Calu3 (cell line): ENCODE measurements at regions not wholly inside any gene's neighbourhood (a gene's known extent, or its start where the extent isn't known, plus 50 kb on each side); places are given as distances from the start of the nearest gene placed in this dataset.

Source experiments
- BruUV-seq: library from RNA; stranded (reverse); fragments of 400-500 nt; replicated peaks from 2 replicates; lab custom pipeline; 2021; lab: Mats Ljungman, UMichigan
- CTCF ChIA-PET: fragments of 300-600 bp; sonication (Branson Sonifier 250); formaldehyde crosslinking; loops from one replicate; lab custom pipeline; 2022; ENCODE audit warnings: antibody characterized with exemption; lab: Charles Lee
- DNase-seq: peaks from one replicate; pipeline ENCODE4 v3.0.0; 2022
- H3K27ac Mint-ChIP-seq: one replicate; pipeline ENCODE4 v1.8.0; 2022; ENCODE audit warnings: mixed read lengths; ENCODE audit not compliant: unreplicated experiment
- H3K27me3 Mint-ChIP-seq: one replicate; pipeline ENCODE4 v1.8.0; 2022; ENCODE audit warnings: mixed read lengths; ENCODE audit not compliant: unreplicated experiment
- H3K36me3 Mint-ChIP-seq: one replicate; pipeline ENCODE4 v1.8.0; 2022; ENCODE audit warnings: mild to moderate bottlenecking, moderate library complexity, mixed read lengths; ENCODE audit not compliant: insufficient read depth, unreplicated experiment
- H3K4me1 Mint-ChIP-seq: one replicate; pipeline ENCODE4 v1.8.0; 2022; ENCODE audit warnings: mild to moderate bottlenecking, low read depth, mixed read lengths; ENCODE audit not compliant: unreplicated experiment
- H3K4me3 Mint-ChIP-seq: one replicate; pipeline ENCODE4 v1.8.0; 2022; ENCODE audit warnings: mild to moderate bottlenecking, low read depth, moderate library complexity, mixed read lengths; ENCODE audit not compliant: unreplicated experiment
- H3K9me3 Mint-ChIP-seq: one replicate; pipeline ENCODE4 v1.8.0; 2022; ENCODE audit warnings: low read depth, mixed read lengths; ENCODE audit not compliant: unreplicated experiment
- CTCF ChIP-seq: fragments of 200-600 bp; IDR thresholded peaks from one replicate; pipeline ENCODE4 v1.8.0; 2022; ENCODE audit warnings: antibody characterized with exemption; ENCODE audit not compliant: unreplicated experiment
- intact Hi-C: fragments of 100-400 bp; cut with micrococcal nuclease; formaldehyde crosslinking; loops from one replicate; pipeline ENCODE4 v1.10.0; 2022; ENCODE audit not compliant: unreplicated experiment

DNA sequence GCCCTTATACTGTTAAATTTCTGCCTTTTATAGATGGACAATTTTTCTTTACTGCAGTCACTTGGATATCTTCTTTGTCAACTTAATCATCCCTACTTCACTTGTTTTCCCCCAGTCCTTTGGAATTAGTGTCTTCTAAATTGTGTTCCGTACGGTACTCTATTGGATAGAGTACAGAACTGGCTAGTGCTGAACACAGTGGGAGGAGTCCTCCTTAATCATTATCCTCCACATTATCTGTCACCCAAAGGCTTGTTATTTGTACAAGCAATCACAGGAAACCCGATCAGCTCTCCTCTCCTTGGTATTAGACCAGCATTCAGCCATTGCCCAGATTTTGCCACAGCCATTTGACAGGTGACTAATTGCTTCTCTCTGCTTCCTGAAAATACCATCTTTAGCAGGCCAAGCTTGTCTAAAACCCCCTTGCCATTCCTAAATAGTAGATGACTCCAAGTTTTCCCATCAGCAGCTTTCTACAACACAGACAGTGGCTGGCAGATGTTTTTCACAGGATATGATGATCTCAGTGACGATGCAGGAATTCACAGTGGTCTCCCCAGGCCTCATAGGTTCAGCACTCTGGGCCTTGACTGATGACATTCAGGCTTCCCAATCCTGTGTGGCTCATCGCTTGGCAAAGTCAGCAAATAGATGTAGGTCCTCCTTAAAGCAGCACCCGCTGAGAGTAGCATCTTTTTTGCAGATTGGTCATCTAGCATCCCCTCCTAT is 216.0 kb upstream of the RGS6 start:
- no peak for TF ChIP-seq CTCF
- intact Hi-C loops, result no loop called here
- CTCF ChIA-PET, result no interaction called here
- no peak for DNase-seq
- H3K27ac Mint-ChIP-seq, result no peak overlapping the region
- H3K4me3 Mint-ChIP-seq, result no peak overlapping the region
- H3K36me3 Mint-ChIP-seq, result no peaks in the 10 kb centered on the region
- BruUV-seq, result no TSS peak
- H3K4me1 Mint-ChIP-seq, result peaks cover 10% of the 10 kb centered on the region
- no peaks in the 10 kb centered on the region for H3K27me3 Mint-ChIP-seq
- H3K9me3 Mint-ChIP-seq, result no peaks in the 10 kb centered on the region

- no TSS peak for BruUV-seq
- peak; percentile 64 for DNase-seq
- no peak overlapping the region for H3K4me3 Mint-ChIP-seq
- no peaks in the 10 kb centered on the region for H3K4me1 Mint-ChIP-seq
- no peaks in the 10 kb centered on the region for H3K9me3 Mint-ChIP-seq
- H3K27me3 Mint-ChIP-seq, result no peaks in the 10 kb centered on the region
- TF ChIP-seq CTCF, result peak; percentile 36
- H3K27ac Mint-ChIP-seq, result no peak overlapping the region
- CTCF ChIA-PET, result interaction anchor here (0.5 to 1.9 kb wide), 5 partner anchors 18 to 365 kb away, joined by 3 to 9 read pairs (median 4); no protein-coding TSS in a partner anchor
- intact Hi-C loops, result loop anchor here (1.0 to 10.0 kb wide), 4 partner anchors 32 to 574 kb away; partner anchors contain the start of gene SIPA1L1
- no peaks in the 10 kb centered on the region for H3K36me3 Mint-ChIP-seq
Measured at GRCh38 chr14:71720978-71721624, 211.1 kb upstream of the RGS6 start.

- DNase-seq, result no peak
- Mint-ChIP-seq H3K27me3 (no peaks in the 10 kb centered on the region), H3K4me1 (no peaks in the 10 kb centered on the region), H3K4me3 (no peak overlapping the region), H3K36me3 (no peaks in the 10 kb centered on the region), H3K9me3 (no peaks in the 10 kb centered on the region), H3K27ac (no peak overlapping the region)
- no TSS peak for BruUV-seq
- intact Hi-C loops, result loop anchor here (1.0 to 10.0 kb wide), 4 partner anchors 32 to 573 kb away; partner anchors contain the start of gene SIPA1L1
- CTCF ChIA-PET, result interaction anchor here (0.5 to 1.9 kb wide), 5 partner anchors 18 to 366 kb away, joined by 3 to 9 read pairs (median 4); no protein-coding TSS in a partner anchor
- TF ChIP-seq CTCF, result no peak
Measured at GRCh38 chr14:71721791-71722190, 210.4 kb upstream of the RGS6 start.

GRCh38 chr14:71722885-71723284 is 209.3 kb upstream of the RGS6 start:
- TF ChIP-seq CTCF, result no peak
- Mint-ChIP-seq H3K27ac (no peak overlapping the region), H3K36me3 (no peaks in the 10 kb centered on the region), H3K4me1 (no peaks in the 10 kb centered on the region), H3K9me3 (no peaks in the 10 kb centered on the region), H3K4me3 (no peak overlapping the region), H3K27me3 (no peaks in the 10 kb centered on the region)
- intact Hi-C loops, result loop anchor here (10.0 kb wide), 2 partner anchors 398 to 572 kb away; partner anchors contain the start of gene SIPA1L1
- no peak for DNase-seq
- BruUV-seq, result no TSS peak
- CTCF ChIA-PET, result no interaction called here
